HG03442 (cell line): ENCODE measurements at regions not wholly inside any gene's neighbourhood (a gene's known extent, or its start where the extent isn't known, plus 50 kb on each side); places are given as distances from the start of the nearest gene placed in this dataset.
"Not testable (repeated sequence)": the region's sequence is repeated elsewhere in the genome, so short reads cannot be mapped to it uniquely, and the experiment has no call there.

Experiments
- ATAC-seq: cut with Tn5 transposase; IDR thresholded peaks from one replicate; pipeline ENCODE4 v1.9.1; 2021; ENCODE audit warnings: mild to moderate bottlenecking, moderate library complexity; ENCODE audit not compliant: unreplicated experiment

DNA sequence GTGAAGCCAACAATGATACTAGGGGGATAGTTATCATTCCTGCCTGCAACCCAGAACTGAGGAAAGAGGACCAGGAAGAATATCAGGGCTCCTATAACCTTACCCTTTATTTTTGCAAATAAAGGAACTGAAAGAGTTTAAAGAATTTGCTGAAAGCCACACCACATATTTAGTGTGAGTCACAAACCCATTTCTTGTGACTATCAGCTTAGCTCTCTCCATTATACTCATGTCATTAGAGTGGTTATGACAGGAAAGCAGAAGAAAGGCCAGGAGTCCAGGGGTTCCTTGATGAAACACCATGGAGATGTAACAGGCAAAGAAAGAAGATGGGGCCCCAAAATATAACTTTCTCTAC is 141.1 kb upstream of the SAMSN1 start:
- peak; percentile 53 for ATAC-seq

DNA sequence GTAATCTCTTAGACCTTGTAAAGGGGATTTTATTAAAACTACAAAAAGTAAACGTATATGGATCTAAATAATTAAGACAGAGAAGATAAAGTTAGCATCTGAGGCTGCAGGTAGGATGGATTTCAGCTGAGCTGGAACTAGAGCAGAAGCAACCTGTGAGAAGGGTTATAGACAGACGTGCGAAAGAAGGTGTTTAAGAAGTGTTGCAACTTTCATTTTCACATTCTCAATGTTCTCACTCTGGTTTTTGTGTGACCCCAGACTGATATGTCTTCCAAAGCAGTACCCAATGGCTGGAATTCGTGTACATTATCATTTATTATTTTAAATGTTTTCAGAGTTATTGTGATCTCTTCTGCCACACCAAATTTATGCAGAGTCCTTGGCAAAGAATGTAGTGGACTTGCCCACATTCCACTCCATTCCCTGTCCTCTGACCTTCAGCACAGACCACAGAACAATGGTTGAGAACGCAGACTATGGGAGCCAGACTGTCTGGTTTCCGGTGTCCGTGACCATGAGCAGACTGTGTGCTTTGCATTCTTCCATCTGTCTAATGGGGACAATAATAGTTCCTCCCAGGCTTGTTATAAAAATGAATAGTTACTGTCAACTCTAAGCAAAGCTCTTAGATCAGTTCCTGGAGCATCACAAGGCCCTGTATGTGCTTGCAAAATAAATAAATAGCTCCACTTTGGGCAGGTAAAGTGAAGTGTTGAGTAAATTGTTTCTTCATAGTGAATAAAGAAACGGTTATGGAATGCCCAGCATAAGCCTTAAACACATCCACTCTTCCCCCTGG is 140.6 kb upstream of the SAMSN1 start:
- ATAC-seq: peak; percentile 63

DNA sequence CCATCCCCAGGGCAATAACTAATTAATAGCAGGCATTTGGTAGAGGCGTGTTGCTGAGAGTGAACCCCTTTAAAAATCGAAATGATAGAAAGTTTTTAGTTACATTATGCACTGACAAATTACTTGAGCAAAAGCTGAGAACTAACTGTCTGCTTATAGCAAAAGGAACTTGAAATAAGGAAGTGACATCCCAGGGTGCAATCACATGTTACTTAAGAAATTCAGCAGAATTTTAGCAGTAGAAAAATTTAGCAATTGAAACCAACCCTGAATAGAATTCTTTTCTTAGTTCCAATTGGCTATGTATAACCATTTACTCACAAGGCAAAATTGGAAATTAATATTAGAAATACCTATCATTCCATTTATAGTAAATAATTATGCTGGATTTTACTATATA is 139.5 kb upstream of the SAMSN1 start:
- ATAC-seq: no peak

DNA sequence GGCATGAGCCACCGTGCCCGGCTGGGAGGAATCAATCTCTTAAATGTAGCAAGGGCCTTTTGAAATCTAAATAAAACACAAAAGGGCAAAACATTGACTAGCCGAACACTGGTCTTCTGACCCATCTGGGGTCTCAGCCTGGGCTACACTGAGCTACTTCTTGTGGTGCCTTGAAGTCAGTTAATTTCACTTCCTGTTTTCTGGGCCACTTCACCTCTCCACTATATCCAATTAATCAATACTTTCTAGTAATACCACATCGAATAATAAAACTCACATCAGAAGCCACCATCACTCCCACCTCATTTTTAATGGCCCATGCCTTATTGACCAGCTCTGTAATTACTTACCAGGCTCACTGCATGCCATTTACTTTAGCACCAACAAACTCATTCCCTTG is 138.0 kb upstream of the SAMSN1 start:
- ATAC-seq: no peak

DNA sequence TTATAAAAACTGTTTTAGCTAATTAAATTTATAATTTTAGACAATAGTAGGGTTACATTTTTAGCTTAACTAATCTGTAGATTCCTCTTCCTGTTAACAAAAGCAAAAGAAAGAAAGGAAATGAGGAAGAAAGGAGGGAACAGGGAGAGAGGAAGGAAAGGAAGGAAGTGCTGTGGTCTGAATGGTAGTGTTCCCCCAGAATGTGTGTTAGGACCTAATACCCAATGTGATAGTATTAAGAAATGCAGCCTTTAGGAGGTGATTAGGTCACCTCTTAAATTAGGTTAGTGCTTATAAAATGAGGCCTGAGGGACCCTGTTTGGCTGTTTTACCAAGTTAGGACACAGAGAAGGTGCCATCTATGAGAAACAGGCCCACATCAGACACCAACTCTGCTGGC is 136.9 kb upstream of the SAMSN1 start:
- ATAC-seq: no peak

DNA sequence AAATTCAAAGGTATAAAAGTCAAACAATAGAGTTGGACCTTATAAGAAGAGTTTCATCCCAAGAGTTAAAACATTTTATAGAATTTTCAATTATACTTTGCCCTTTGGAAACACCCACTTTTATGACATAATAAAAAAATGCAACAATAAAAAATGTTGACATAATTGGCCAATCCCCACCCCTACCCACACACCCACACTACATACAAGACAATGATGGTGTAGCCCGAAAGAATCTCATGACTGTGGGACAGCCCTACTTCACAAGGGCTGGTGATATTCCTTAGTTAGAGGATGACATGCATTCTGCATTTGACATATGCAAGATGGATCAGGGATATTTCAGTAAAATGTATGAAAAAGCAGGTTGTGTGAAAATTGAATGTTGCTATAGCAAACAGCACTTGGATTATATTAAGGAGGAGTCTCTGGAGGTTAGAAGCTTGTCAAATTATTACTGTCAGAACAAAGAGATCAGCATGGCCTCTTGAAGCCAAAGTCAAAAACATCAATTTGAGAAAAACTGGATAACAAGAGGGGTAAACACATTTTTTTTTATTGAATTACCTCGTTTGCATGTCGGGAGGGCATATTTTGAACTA is 133.0 kb upstream of the SAMSN1 start:
- ATAC-seq: no peak

DNA sequence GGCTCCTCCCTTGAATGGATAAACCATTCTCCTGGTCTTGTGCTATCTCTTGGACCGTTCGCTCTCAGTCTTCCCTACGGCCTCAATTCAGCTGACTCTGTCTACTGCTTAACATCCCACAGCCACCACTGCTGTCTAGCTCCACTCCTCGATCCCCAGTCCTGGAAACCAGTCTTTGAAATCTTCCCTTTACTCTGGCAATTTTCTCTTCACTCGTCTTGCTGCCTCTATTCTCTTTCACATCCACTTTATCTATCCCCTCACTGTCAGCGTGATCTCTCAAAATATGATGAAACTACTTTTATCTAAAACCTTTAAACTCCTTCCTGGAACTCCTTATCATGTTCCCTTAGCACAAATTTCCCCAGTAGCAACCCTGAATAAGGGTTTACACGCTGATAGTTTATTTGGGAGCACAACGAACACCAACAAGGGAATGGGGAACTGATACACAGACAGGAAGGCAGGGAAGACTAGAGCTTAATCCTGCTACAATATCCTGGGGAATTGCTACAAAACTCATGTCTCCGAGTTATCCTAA is 131.6 kb upstream of the SAMSN1 start:
- no peak for ATAC-seq

DNA sequence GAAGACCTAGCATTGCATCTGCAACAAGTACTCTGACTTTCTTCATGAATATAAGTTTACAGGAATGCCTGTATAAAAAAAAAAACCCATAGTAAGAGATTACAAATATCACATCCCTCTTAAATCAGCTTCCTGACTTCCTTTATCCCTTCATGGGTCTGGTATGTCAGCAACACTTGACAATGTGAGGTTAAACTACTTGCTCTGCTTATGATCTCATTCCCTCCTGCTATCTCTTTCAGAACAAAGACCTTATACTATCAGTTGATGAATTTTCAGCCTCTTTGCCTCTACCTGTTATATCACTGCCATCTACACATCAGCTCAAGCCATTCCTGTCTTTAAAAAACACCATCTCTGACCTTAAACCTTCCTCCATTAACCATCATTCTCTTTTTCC is 130.9 kb upstream of the SAMSN1 start:
- ATAC-seq: no peak

DNA sequence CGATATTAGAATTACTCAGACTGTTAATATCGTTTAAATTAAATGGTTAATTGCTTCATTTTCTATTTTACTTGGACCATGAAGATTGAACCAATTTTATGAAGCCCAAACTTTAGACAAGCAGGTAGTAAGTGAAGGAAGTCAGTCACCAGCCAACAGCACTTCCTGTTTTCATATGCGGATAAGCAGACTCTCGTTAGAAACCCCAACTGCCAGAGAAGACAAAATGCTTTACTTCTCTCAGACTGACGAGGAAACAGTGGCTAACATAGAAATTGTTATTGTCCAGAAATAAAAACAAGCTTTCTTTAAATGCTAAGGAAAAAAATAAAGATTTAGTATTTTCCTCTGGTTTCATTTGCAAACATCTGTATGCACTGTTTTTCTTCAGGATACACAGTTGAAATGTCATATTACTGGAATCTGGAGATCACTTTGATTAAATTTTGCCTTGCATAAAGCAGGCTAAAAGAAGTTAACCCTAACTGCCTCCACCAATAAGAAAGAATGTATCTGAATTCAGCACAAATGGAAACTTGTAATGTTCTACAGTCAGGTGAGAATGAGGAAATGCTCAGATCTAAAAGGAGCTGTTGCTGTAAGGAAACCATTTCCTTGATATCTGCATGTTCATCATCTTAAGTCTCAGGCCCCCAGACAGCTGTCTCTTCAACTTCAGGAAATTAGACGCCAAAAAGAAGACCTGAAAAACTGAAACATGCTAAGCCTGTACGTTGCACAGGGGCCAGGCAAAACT is 129.8 kb upstream of the SAMSN1 start:
- ATAC-seq: no peak

DNA sequence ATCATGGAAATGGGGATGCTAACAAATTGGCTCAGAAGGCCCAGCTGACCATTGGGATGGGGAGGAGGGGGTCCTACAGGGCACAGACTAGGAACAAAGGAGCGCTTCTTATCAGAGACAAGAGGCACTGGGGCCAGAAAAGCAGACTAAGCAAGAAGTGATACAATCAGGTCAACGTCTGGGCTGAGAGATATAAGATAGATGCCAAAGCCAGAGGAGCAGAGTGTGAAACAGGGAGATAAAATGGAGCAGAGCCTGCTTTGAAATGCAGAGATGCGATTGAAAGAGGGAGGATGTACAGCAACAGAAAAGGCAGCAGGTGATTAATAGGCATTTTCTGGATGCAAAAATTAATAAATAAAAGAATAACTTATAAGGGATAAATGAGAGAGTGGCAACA is 127.5 kb upstream of the SAMSN1 start:
- no peak for ATAC-seq

DNA sequence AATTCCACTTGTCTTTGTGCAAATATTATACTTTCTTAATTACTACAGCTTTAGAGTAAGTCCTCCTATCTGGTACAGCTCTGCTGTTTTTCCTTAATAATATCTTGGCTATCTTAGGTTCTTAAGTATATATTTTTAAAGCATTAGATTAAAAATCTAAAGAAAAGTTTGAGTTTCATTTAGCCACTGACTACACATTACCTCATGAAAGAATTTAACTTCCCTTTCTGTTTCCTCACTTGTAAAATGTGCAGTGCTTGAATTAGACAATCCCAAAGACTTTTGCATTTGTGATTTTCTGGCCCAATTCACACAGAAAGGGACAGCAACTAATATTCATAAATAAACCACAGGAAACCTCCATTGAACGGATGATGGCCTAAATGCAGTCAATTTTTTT is 126.4 kb upstream of the SAMSN1 start:
- no peak for ATAC-seq

DNA sequence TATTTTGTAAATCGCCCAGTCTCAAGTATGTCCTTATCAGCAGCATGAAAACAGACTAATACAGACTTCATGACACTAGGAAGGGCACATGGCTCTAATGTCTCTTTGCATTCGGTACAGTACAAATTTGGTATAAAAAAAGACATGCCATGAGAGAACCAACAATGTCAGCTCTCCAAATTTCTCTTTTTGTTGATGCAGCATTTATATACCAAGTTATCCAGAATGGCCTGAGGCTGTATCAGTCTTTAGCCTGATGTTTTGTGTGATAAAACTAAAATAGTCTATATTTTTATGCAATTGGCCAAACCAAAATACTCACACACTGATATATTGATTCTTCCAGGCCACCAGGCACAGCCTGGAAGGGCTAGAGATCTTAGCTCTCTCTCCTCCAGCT is 124.3 kb upstream of the SAMSN1 start:
- no peak for ATAC-seq

DNA sequence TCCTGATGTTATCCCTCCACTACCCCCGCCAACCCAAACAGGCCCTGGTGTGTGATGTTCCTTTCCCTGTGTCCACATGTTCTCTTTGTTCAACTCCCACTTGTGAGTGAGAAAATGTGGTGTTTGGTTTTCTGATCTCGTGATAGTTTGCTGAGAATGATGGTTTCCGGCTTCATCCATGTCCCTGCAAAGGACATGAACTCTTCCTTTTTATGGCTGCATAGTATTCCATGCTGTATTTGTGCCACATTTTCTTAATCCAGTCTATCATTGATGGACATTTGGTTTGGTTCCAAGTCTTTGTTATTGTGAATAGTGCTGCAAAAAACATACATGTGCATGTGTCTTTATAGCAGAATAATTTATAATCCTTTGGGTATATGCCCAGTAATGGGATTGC is 123.0 kb upstream of the SAMSN1 start:
- not testable (repeated sequence) for ATAC-seq

DNA sequence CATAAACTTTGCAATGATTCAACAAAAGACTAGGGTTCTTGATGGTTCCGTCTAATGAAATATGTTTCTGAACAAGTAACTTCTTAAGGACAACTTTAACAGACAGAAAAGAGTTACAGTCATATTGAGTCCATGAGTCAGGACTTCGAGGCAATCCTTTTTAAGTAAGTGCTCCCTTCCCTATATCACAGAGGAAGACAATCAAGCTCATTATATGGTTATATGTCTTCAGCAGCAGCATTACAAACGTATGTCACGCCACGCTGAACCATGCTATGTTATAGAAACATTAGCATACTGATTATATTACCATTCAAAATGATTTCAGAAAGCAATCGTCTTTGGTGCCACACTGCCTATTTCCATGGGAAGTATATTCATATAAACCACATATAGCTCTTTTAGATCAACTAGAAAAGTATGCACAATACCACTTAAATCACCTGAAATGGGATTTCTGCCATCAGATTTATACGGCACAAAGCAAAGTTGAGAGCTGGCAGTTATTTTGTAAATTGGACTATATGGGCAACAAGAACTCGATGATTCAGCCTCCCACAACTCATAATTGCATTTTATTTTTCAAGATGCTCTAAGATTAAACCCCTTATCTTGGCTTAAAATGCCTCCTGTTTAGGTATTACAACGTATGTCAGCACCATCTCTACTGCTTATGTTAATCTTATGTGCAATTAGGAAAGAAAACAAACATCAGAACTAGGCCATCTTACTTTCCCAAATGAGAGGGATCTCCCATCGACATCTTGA is 111.3 kb upstream of the SAMSN1 start:
- ATAC-seq: no peak

DNA sequence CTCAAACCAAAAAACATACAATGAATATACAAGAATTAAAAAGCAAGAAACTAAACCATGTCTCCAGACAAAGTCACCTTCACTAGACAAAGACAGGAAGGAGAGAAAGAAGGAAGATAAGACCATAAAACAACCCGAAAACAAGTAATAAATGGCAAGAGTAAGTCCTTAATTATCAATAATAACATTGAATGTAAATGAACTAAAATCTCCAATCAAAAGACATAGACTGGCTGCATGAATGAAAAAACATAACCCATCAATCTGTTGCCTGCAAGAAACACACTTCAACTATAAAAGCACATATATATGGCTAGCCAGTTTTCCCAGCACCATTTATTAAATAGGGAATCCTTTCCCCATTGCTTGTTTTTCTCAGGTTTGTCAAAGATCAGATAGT is 100.8 kb upstream of the SAMSN1 start:
- no peak for ATAC-seq

DNA sequence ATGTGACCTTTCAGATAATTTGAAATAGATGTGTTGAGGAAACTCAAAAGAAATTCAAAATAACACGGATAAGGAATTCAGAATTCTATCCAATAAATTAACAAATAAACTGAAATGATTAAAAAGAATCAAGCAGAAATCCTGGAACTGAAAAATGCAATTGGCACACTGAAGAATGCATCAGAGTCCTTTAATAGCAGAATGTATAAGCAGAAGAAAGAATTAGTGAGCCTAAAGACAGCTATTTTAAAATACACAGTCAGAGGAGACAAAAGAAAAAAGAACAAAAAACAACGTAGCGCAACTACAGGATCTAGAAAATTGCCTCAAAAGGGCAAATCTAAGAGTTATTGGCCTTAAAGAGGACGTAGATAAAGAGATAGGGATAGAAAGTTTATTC is 99.6 kb upstream of the SAMSN1 start:
- no peak for ATAC-seq

DNA sequence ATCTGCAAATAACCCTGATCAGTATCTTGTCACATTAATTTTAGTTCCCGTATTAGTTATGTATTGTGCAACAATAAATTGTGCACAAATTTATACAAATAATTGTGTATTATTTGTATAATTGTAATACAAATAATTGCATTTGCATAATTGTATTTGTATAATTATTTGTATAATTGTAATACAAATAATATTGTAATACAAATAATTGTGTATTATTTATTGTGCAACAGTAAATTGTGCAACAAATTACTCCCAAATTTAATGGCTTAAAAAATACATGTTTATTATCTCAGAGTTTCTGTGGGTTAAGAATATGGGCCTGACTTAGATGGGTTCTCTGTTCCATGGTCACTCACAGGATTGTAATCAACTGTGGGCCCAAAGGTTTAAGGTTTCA is 86.2 kb upstream of the SAMSN1 start:
- no peak for ATAC-seq

DNA sequence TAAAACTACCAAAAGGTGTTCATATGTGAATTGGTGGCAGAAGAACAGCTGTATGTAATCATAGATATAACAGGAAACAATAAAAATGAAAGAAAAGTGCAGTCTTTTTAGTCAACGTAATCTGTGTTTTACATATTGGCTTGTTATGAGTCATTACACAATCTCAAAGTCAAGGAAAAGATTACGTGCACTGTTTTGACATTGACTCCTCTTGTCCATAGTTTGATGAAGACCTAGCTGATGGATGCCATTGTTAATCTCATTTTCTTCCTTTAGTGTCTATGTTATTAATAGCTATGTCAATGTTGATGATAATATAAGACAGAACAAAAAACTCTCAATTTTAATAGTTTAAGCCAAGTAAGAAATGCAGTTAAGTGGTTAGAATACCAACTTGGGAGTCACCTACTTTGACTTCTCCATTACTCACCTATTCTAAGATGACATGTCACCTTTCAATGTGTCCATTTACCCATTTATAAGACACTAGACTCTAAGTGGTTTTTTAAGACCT is 84.5 kb upstream of the SAMSN1 start:
- peak; percentile 67 for ATAC-seq

DNA sequence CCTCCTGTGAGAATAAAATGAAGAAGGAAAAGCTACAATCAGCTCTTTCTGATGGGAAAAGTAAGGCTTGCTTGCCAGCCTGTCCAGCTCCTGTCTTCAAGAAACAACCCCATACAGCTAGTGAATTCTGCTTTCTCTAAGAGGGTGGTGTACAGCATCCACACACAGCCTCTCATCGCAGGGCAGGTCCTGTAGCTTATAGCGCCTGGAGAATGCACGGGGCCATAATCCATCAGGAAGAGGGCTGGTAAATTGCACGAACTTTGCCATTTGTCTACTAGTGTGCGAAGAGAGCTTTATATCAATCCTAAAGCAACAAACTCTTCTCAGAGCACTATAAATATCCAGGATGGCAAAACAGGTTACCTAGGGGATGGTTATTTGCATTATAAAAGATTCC is 83.3 kb upstream of the SAMSN1 start:
- no peak for ATAC-seq

DNA sequence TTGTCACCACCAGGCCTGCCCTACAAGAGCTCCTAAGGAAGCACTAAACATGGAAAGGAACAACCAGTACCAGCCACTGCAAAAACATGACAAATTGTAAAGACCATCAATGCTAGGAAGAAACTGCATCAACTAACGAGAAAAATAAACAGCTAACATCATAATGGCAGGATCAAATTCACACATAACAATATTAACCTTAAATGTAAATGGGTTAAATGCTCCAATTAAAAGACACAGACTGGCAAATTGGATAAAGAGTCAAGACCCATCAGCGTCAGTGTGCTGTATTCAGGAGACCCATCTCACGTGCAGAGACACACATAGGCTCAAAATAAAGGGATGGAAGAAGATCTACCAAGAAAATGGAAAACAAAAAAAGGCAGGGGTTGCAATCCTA is 77.0 kb upstream of the SAMSN1 start:
- not testable (repeated sequence) for ATAC-seq

DNA sequence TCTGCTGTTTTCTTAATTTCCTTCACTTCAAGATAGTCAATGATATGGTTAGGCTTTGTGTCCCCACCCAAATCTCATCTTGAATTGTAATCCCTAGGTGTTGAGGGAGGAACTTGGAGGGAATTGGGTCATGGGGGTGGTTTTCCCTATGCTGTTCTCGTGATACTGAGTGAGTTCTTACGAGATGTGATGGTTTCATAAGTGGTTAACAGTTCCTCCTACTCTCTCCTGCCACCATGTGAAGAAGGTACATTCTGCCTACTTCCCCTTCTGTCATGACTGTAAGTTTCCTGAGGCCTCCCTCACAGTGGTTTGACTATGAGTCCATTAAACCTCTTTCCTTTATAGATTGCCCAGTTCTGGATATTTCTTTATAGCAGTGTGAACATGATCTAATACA is 74.0 kb upstream of the SAMSN1 start:
- ATAC-seq: no peak
